Peyer's patch (tissue), 4 donors: ENCODE measurements at regions not wholly inside any gene's neighbourhood (a gene's known extent, or its start where the extent isn't known, plus 50 kb on each side); places are given as distances from the start of the nearest gene placed in this dataset.

Source experiments
- POLR2A ChIP-seq, 2 donors: fragments of 450-650 bp; IDR thresholded peaks; one replicate each; pipeline ENCODE4 v1.5.1; 2017; ENCODE audit warnings: antibody characterized with exemption in 2 of 2, mild to moderate bottlenecking in 2 of 2, moderate library complexity in 2 of 2
- TF ChIP-seq, protein P1 (sequence below), 6 experiments: fragments of 450-650 bp in 4 of 6; fragments of 200-600 bp in 2 of 6; sonication (generic) in 1 of 6; IDR thresholded peaks; one replicate each; pipeline ENCODE4 v1.5.1; 2017 to 2019; ENCODE audit warnings: antibody characterized with exemption in 6 of 6, mild to moderate bottlenecking in 3 of 6, moderate library complexity in 1 of 6

DNA sequence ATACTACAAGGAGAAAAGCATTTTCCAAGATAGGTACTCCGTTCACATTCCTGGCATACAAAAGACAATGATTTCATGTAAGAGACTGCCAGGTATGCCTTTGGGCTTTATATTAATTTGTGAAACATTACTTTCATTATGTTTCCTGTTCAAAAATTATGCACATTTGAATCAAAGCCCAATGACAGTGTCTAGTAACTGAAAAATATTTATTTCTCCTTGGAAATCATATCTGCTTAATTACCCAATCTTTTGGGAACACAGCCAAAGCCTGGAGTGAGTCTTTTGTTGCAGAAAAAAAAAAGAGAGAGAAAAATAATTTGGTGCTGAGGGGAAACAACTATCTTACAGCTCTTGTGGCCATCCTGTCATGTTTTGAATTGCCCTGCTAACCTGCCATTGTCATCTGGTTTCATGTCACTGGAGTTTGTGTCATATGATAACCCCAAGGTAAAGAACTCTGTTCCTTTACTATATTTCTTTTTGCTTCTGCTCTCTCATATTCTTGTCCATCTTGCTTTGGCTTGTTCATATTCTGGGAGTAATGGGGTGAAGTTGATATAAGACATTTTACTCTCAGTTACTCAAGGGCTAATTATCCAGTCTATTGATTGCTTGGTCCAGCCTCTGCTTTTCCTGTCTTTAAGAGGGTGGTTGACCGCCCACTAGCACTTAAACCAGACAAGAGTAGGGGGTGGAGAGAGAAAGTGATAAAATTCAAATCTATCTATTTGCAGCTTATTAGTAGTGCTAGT, 238.3 kb upstream of the NUDT12 start:
- TF ChIP-seq, protein P1, sequence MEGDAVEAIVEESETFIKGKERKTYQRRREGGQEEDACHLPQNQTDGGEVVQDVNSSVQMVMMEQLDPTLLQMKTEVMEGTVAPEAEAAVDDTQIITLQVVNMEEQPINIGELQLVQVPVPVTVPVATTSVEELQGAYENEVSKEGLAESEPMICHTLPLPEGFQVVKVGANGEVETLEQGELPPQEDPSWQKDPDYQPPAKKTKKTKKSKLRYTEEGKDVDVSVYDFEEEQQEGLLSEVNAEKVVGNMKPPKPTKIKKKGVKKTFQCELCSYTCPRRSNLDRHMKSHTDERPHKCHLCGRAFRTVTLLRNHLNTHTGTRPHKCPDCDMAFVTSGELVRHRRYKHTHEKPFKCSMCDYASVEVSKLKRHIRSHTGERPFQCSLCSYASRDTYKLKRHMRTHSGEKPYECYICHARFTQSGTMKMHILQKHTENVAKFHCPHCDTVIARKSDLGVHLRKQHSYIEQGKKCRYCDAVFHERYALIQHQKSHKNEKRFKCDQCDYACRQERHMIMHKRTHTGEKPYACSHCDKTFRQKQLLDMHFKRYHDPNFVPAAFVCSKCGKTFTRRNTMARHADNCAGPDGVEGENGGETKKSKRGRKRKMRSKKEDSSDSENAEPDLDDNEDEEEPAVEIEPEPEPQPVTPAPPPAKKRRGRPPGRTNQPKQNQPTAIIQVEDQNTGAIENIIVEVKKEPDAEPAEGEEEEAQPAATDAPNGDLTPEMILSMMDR (IDR thresholded peaks at IDR 0.05) = no peak
- TF ChIP-seq POLR2A (IDR thresholded peaks at IDR 0.05) = no peak
